ENCODE measurements at regions not wholly inside any gene's neighbourhood (a gene's known extent, or its start where the extent isn't known, plus 50 kb on each side); places are given as distances from the start of the nearest gene placed in this dataset.

- TF ChIP-seq CTCF (IDR thresholded peaks at IDR 0.05; ENCODE audit: borderline replicate concordance, extremely low read depth, low read length, poor library complexity, severe bottlenecking), result no peak
- no peak for TF ChIP-seq EZH2 (IDR thresholded peaks at IDR 0.05; ENCODE audit: borderline replicate concordance, low read depth, low read length, severe bottlenecking)
Observed at GRCh38 chr11:104526006-104526405, 362.1 kb upstream of the PDGFD start.

All from DND-41 (cell line).